HFF-Myc (cell line): ENCODE measurements at regions not wholly inside any gene's neighbourhood (a gene's known extent, or its start where the extent isn't known, plus 50 kb on each side); places are given as distances from the start of the nearest gene placed in this dataset.

Source experiments
- DNase-seq: peaks from one replicate; pipeline ENCODE4 v3.0.0-alpha.2; 2011; ENCODE audit warnings: low read depth; ENCODE audit errors: extremely low read depth
- H3K4me3 ChIP-seq: replicated peaks from 2 replicates; pipeline ENCODE4 v1.5.1; 2011; ENCODE audit warnings: low read depth, mild to moderate bottlenecking, control low read depth, low read length
- TF ChIP-seq, protein P1 (sequence below): IDR thresholded peaks from 2 replicates; pipeline ENCODE4 v1.5.1; 2012; ENCODE audit warnings: mild to moderate bottlenecking, low read depth, low read length, control low read depth; ENCODE audit errors: missing control alignments

DNA sequence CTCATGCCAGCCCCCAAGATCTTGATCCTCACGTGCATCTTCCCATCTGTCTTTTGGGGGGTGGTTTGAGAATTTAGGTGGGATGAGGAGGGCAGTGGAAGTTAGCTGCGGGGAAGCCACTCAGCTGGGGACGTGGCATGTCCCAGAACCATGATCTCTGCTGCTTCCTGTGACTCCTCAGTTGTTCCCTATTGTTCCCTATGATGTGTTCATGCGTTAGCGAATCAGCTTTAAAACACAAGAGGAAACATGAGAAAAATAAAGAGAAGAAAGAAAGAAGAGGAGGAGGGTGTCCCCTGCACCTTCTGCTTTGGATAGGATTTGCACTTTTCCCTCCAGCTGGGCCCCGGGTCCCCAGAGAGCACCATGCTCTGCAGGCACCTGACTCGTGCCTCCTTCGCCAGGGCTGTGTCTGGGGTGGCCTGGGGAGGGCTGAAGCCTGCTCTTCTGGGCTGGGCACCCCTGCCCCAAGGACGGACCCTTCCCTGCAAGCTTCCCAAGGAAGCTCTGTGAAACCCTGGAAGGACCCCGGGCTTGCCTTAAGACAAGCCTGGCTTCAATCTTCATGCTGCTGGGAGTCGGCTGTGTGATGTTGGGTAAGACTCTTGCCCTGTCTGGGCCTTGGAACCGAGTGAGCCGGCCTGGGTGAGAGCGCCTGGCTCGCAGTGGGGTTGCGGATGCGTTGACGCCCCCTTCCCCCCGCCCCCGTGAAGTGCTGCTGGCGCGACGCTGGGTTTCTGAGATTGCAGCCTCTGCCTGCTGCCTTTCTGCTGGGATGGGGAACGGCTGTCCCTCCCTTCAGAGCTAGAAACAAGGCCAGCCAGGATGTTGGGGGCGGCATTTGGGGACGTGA is 62.8 kb upstream of the CIBAR2 start:
- peak overlapping the region; percentile 70 for H3K4me3 ChIP-seq
- TF ChIP-seq, protein P1, sequence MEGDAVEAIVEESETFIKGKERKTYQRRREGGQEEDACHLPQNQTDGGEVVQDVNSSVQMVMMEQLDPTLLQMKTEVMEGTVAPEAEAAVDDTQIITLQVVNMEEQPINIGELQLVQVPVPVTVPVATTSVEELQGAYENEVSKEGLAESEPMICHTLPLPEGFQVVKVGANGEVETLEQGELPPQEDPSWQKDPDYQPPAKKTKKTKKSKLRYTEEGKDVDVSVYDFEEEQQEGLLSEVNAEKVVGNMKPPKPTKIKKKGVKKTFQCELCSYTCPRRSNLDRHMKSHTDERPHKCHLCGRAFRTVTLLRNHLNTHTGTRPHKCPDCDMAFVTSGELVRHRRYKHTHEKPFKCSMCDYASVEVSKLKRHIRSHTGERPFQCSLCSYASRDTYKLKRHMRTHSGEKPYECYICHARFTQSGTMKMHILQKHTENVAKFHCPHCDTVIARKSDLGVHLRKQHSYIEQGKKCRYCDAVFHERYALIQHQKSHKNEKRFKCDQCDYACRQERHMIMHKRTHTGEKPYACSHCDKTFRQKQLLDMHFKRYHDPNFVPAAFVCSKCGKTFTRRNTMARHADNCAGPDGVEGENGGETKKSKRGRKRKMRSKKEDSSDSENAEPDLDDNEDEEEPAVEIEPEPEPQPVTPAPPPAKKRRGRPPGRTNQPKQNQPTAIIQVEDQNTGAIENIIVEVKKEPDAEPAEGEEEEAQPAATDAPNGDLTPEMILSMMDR = no peak
- DNase-seq = no peak

DNA sequence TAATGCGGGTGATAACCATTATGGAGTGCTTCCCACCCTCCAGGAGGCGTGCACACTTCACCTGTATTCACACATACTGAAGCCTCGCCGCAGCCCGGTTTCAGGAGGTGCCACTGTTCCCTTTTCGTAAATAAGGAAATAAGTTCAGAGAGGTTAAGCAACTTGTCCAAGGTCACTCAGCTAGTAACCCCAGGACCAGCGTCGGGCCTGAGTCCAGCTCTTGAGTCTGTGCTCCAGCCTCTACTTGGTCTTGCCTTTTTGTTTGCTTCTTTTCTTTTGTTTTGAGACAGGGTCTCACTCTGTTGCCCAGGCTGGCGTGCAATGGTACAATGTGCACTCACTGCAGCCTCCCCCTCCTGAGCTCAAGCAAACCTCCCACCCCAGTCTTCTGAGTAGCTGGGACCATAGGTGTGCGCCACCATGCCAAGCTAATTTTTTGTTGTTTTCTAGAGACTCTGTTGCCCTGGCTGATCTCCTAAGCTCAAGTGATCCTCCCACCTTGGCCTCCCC is 63.5 kb upstream of the CIBAR2 start:
- no peak overlapping the region for H3K4me3 ChIP-seq
- DNase-seq = no peak
- TF ChIP-seq, protein P1 = no peak

DNA sequence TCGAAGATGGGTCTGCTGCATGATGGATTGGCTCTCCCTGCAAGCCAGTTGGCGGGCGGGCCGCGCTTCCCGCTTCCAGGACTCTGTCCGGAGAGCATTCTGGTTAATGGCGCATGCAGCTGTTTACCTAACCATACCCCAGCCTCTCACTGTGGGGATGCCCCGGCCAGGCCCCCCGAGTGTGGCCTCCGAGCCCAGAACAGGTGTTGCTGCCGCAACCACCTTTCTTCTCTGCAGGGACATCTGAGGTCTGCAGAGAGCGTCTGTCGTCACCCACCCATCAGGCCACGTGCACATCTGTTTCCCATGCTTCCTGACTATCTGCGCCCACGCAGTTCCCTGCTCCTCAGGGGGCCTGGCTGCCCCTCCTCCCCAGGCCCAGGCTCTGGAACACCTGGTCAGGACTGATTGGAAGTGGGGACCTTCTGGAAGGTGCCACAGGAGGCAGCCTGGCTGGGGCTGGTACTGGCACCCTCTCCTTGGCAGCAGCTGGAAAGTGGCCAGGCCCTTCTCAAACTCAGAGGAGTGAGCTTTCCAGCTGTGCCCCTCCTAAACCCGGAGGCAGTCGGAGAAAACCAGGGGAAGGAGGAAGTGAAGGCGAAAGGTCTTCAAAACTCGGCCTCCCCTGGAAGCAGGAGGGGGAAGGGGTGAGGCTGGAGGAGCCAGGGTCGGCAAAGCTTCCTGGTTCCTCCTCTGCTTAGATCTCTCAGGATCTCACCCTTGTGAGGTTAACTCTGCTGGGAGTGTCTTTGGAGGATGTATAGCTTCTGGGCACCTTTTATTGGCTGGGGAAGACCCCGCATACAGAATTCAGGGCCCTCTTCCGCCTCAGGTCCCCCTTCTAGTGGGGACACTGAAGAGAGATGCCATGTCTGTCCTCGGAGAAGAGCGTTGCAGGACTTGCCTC is 64.5 kb upstream of the CIBAR2 start:
- no peak overlapping the region for H3K4me3 ChIP-seq
- TF ChIP-seq, protein P1 = no peak
- DNase-seq = no peak

DNA sequence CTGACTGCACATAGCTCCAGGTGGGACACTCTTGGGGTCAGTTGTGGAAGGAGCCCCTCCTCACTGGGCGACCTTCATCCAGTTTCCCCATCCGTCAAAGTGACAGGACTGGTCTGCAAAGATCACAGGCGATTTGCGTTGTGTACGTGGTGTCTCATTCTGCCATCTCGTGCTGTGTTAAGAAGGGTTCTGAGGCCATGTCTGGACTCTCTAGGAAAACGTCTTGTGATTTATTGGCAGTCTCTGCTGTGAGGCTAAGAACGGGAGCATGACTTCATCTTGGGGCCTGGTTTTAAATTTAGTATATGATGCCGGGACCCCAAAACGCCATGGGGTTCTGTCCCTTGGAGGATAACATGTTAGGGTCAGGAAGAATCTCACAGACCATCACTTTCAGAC is 65.2 kb upstream of the CIBAR2 start:
- TF ChIP-seq, protein P1 = no peak
- no peak for DNase-seq
- H3K4me3 ChIP-seq = no peak overlapping the region

DNA sequence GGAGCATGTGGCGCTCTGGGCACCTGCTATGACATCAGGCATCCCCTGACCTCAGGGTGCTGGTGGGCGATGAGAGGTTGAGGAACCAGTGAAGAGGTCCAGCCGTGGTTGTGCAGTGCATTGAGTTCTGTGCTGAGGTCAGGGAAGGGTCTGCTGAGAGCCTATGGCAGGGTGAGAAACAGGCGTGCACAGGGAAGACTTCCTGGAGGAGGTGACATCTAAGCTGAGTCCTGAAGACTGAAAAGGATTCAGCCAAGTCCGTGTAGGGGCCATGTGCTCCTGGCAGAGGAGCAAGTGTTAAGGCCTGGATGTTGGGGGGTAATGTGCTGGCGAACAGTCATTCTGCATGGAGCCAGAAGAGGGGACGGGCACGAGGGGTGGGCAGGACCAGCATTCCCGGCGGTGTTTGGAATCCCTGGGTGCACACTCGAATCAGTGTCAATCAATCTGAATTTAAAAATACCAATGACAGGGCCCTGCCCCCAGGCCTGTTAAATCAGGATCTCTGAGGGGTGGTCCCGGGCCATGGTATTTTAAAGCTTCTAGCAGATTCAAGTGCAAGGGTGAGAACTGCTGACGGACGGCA is 65.8 kb upstream of the CIBAR2 start:
- no peak overlapping the region for H3K4me3 ChIP-seq
- no peak for DNase-seq
- TF ChIP-seq, protein P1 = no peak

DNA sequence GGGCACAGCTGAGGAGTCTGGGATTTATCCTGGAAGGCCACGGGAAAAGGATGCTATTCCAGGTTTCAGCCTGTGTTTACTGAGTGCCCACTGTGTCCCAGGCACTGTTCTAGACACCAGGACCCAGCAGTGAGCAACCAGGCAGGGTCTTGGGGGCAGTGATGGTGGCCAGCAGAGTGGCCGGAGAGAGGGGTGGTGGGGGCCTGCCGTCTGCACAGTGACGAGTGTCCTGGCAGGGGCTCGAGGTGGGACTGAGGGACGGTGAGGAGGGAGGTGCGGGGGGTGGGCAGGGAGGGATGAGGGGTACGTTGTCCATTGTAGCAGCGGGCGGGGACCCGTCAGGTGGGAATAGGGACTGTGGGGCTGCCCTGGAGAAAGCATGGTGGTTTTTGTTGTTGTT is 66.3 kb upstream of the CIBAR2 start:
- TF ChIP-seq, protein P1 = no peak
- no peak overlapping the region for H3K4me3 ChIP-seq
- no peak for DNase-seq
